Fibroblast of gingiva (primary cell): ENCODE measurements at regions not wholly inside any gene's neighbourhood (a gene's known extent, or its start where the extent isn't known, plus 50 kb on each side); places are given as distances from the start of the nearest gene placed in this dataset.

Source experiments
- DNase-seq: peaks from one replicate; pipeline ENCODE4 v3.0.0-alpha.2; 2011; ENCODE audit warnings: low read depth

DNA sequence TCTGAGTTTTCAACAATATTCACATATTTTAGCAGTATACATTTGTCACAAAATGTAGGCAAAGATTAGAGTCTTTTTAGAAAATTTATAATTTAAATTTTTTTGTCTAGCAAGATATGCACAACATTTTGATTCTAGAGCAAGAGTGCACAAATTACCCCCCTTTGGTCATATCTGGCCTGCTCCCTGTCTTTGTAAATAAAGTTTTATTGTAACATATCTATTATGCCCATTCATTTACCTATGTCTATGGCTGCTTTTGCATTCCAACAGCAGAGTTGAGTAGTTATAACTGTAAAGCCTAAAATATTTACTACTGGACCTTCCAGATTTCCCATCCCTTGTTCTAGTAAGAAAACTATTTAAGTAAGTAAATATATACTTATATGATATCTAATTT is 430.7 kb downstream of the EDEM1 start:
- DNase-seq: no peak

- no peak for DNase-seq
Observed at GRCh38 chr3:5630406-5630805, 442.9 kb downstream of the EDEM1 start.

GRCh38 chr3:5633960-5634359 is 446.5 kb downstream of the EDEM1 start:
- no peak for DNase-seq

DNA sequence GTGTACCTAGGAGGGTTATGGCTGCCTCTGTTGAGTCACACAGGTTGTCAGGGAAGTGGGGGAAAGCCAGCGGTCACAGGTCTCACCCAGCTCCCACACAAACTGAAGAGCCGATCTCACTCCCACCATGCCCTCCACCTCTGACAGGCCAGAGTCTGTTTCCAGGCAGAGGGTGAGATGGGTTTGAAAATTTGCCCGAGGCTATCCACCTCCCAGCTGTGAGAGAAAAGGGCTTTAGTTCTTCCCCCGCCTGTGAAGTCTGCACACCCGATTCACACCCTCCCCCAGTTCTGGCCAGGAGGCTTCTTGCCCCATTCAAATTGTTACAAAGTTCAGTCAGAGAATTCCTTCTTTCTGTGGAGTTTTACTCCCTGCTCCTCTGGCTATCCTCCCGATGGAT is 446.9 kb downstream of the EDEM1 start:
- DNase-seq: no peak

DNA sequence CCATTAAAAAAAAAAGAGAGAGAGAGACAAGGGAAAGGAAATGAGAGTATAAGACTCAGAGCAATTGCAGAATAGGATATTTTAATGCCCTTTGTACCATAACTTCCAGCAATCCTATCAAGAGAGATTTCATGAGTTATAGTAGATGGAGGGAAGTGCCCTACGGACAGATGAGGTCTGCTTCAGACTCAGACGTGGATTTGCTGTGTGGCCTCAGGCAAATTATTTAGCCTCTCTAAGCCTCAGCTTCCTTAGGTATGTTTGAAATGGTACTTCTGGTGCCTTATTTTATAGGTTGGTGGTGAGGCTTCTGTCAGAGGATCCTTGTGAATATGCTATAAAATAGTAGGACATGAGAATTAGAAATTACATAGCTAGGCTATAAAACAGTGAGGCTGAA is 448.2 kb downstream of the EDEM1 start:
- no peak for DNase-seq

- no peak for DNase-seq
Observed at GRCh38 chr3:5638550-5638949, 451.0 kb downstream of the EDEM1 start.

DNA sequence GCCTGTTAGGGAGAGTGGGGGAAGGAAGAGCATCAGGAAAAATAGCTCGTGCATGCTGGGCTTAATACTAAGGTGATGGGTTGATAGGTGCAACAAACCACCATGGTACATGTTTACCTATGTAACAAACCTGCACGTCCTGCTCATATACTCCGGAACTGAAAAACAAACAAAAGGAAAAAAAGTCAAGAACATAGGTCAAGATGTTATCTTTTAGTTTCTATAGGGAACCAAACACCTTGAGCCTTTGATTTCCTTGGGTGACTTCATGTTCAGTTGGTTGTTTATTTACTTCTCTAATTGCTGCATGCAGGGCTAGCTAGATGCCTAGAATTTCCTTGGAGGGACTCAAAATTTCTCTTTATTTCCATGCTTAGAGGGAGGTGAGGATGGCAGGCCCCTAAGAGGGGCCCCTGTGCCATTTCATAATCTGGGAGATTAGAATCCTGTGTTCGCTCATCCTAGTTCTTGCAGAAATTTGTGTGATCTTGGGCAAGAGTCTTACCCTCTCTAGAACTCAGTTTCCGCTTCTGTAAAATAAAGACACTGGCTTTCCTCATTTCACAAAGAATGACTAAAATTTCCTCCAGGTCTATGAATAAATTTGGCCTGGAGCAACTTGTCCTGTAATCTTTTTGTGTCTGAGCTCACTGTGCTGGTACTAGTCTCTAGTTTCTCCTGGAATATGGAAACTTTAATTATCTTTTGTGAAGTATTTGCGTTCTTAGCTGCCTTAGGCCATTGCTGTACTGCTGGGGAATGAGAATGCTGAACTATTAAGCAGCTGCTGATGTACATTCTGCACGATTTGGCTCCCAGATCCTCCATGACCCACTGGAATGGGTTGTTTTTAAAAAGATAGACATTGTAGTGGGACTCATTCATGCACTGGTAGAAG is 457.5 kb downstream of the EDEM1 start:
- no peak for DNase-seq

DNA sequence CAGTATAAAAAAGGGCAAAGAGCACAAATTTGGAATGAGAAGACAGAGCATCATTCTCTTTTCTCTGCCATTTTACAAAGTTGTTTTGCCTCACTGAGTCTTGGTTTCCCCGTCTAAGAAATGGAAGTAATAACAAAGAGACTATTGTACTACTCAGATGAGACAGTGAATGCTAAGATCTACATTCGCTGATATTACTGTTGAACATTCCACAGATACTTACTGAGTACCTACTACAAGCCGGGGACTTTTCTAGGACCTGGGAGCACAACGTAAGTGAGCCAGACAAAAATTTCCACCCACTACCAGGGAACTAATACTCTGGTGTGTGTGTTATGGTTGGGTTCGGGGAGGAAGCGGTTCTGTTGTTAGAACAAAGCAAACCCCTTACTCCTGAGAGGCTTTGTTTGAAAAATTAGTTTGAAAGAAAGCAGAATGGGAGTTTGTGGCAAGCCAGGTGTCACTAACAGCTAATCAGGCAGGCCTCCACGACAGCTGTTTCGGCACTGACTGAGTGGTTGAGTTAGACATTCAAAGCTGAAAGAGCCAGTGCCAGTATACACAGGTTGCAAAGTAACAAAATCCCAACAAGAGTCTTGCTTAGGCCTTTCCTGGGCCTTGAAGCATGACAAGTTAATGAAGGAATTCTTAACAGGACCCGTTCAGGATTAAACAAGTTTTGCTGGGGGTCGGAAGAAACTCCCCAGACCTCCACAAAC is 458.3 kb downstream of the EDEM1 start:
- no peak for DNase-seq

- no peak for DNase-seq
Observed at GRCh38 chr3:5650303-5650702, 462.8 kb downstream of the EDEM1 start.

- no peak for DNase-seq
Observed at GRCh38 chr3:5651351-5651750, 463.8 kb downstream of the EDEM1 start.

GRCh38 chr3:5653426-5654143 is 466.1 kb downstream of the EDEM1 start:
- DNase-seq: no peak

GRCh38 chr3:5657106-5657505 is 469.6 kb downstream of the EDEM1 start:
- no peak for DNase-seq

GRCh38 chr3:5663601-5664000 is 476.1 kb downstream of the EDEM1 start:
- DNase-seq: no peak

- DNase-seq: no peak
Observed at GRCh38 chr3:5666455-5666854, 478.9 kb downstream of the EDEM1 start.

DNA sequence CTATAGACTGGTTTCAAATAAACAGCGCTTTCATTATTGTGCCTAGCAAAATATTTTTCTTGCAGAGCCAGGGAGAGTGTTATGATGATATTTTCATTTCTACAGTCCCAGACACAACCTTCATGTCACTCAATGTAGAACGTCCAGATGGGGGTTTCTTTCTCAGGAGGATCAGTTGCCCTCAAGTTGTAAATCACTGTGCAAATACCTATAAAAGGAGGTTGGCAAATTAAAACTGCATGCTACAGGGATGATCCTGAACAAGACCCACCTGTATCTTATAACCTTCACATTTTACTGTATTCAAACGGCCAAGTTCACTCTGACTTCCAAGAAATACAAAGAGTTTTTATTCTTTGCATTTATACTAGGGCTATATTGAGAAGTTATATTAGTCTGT is 486.0 kb downstream of the EDEM1 start:
- no peak for DNase-seq

DNA sequence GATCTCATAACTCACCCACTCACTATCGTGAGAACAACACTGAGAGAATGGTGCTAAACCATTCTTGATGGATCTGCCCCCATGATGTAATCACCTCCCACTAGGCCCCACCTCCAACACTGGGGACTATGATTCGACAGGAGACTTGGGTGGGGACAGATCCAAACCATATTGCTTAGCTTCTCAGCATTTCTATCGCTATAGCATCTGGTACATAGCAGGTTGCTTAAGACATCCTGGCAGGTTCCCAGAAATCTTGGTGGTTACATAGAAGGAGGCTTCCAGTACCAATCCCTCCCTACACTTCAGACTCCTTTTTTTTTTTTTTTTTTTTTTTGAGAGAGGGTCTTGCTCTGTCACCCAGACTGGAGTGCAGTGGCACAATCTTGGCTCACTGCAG is 487.8 kb downstream of the EDEM1 start:
- no peak for DNase-seq

GRCh38 chr3:5677555-5677954 is 490.0 kb downstream of the EDEM1 start:
- no peak for DNase-seq

DNA sequence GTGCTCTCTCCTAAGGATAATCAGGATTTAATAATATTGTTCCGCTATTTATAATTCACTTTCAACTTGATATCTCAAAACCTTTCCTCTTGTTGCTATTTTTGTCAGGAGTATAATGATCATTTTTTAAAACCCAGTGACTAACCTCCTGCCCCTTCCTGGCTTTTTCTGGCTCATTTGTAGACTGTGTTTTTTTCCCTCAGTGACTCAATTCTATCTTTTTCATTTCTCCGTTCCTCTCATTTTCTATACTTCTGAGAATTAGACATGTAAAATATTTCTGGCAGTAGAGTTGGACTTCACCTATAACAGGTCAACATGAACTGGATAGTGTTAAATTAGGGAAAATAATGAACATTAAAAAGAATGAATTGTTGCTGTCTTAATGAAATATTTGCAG is 490.7 kb downstream of the EDEM1 start:
- DNase-seq: no peak

DNA sequence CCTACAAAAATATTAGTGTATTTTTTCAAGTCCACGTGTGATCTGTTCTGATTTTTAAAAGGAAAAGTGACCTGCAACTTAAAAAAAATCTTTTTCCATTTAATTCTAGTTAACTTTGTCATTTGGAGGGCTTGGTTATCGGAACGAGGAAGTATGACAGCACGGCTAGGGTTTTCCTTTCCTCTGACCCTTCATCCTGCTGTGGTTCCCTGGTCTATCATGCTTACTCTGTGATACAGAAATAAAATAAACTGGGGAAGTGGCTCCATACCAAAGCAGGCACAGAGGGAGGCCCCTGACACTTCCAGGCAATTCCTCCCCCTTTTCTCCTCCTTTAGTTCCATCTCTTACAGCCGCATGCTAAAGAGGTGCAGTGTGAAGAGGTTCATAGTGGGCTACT is 491.3 kb downstream of the EDEM1 start:
- DNase-seq: no peak

DNA sequence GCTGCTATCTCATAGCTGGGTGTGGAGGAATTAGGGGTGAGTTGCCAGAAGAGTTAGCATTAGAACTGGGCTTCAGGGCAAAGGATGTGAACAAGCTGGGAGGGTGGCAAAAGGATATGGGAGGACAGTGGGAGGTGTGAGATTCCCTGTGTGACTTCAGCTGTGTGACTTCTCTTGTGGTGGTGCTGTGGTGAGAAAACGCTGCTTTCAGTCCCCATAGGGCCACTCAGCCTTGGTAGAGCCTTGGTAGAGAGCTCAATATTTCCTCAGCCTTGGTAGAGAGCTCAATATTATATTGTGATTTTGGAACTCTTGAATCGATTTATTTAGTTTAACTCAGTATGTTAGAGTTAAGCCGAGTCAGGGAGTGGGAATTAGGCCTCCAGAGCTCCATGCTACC is 499.7 kb downstream of the EDEM1 start:
- DNase-seq: no peak

DNA sequence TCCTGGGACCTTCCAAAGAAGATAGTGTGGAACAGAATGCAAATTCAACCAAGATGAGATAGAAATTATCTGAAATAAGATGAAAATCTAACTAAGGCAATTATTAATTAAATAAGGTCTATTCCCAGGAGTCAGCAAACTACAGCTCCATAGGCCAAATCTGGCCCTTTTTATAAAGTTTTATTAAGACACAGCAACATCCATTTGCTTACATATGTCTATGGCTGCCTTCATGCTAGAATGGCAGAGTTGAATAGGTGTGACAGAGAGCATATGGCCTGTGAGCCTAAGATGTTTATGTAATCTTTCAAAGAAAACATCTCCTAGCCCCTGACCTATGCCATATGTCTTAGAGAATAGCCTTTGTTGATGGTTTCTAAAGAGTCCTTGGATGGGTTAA is 503.0 kb downstream of the EDEM1 start:
- DNase-seq: no peak

DNA sequence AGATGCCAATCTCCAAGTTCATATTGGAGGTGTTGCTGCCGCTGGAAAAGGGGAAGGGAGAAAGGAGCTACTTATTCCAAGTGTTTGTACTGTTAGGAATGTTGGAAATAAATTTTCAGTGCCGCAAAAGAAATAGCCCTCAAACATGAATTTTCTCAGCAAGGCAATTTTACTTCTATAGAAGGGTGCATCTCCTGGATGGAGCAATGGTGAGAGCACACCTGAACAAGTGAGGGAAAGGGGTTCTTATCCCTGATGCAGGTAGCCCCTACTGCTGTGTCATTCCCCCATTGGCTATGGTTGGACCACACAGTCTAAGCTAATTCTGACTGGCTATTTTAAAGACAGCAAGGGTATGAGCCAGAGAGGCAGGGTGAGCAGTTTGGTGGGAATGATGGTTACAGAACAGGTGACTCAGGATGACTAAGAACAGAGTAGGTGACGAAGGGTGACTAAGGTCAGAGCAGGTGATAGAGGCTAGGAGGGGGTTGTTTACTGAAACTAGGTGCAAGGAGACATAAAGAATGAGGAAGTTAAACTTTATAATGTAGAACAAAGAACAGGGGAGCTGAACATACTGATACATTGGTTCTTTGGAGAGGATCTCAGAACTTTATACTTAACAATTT is 503.5 kb downstream of the EDEM1 start:
- DNase-seq: no peak
